Panc1 (cell line): ENCODE measurements at regions not wholly inside any gene's neighbourhood (a gene's known extent, or its start where the extent isn't known, plus 50 kb on each side); places are given as distances from the start of the nearest gene placed in this dataset.

Source experiments
- CTCF ChIP-seq: fragments of 450-650 bp; IDR thresholded peaks from 2 replicates; pipeline ENCODE4 v1.5.1; 2017; ENCODE audit warnings: mild to moderate bottlenecking
- TCF7L2 ChIP-seq: IDR thresholded peaks from 2 replicates; pipeline ENCODE4 v1.6.1; 2011; ENCODE audit warnings: mild to moderate bottlenecking, low read depth, low read length, inconsistent platforms

DNA sequence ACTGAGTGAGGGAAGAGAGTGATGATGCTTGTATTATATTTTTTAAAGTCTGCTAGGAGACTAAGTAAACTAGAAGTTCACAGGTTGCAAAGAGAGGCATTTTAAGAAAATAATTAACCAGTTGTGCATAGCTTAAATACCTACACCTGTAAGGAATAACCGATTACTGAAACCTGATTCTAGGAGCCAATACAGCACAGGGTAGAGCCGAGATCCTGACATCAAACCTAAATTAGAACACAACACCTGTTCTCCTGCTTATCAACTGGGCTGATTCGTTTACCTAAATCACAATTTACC lies 54.8 kb downstream of the EPRS1 start:
- no peak for TF ChIP-seq CTCF
- no peak for TF ChIP-seq TCF7L2
